Left hindlimb (tissue), 1 donor: ENCODE measurements at regions not wholly inside any gene's neighbourhood (a gene's known extent, or its start where the extent isn't known, plus 50 kb on each side); places are given as distances from the start of the nearest gene placed in this dataset.

Experiments used
- DNase-seq: peaks from one replicate; pipeline ENCODE4 v3.0.0-alpha.2; 2018

DNA sequence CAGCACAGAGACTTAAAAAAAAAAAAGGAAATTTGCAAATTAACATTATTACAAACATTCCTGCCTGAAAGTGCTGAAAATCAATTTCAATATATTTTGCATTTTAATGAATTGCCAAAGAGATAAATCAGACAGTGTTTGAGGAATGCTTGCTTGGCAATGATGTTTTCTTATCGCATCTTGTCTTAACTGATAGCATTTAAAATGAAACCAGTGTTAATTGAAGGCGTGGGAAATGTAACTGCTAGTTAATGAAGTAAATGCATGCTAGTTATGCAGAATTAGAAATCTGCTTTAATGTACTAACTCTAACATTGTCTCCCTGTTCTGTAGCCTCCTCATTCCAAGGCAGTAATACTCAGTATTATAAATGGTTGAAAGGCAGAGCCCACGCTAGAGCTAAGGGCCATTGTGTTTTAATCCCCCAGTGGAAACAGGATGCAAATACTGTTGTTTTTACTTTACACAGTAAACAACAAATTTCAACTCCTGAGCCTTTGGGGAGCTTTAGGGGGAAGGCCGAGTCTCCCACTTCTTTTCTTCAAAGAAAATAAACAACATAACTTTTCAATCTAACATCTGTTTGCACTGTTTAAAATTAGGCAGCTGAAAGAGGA, 586.9 kb downstream of the TLE4 start:
- no peak for DNase-seq

DNA sequence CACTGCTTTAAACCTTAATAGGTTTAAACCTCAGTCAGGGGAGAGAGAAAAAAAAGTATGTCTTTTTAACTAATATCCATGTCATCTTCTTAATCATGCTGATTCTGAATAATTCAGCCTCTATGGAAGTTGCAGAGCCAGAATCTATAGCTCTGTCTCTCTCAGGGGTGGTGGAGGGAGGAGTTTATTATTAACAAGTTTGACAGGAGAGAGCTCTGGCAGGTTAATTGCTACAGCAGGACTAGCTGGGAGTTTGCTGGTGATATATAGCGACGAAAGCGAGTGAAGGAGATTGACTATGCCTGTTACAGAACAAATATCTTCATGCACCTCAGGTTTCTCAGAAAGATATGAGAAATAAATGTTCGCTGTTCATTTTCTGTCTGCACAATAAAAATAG, 586.4 kb downstream of the TLE4 start:
- no peak for DNase-seq

DNA sequence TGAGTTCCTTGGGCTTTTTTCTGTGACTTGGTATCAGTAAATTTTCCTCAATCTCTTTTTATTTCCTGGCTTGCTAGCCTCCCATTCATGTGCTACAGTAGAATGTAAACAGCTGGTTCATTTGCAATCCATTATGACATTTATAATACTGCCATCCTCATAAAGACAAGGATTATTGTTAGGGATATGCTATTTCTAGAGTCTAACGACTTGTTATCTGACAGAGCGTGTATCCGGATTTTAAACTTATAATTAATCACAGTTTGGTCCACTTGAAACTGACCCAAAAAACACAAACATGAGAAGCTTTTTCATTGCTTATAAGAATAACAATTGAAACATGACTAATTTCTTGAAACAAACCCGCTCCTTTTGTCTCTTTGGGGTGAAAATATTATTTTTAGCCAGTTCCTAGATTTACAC, 585.8 kb downstream of the TLE4 start:
- no peak for DNase-seq

GRCh38 chr9:80156756-80157472, 585.1 kb downstream of the TLE4 start:
- no peak for DNase-seq

GRCh38 chr9:80156262-80156661, 584.5 kb downstream of the TLE4 start:
- DNase-seq: no peak

- DNase-seq: no peak
Measured at GRCh38 chr9:80147866-80148265, 576.1 kb downstream of the TLE4 start.

GRCh38 chr9:80146466-80146865, 574.7 kb downstream of the TLE4 start:
- DNase-seq: no peak

GRCh38 chr9:80144856-80145255, 573.1 kb downstream of the TLE4 start:
- no peak for DNase-seq

- DNase-seq: no peak
Measured at GRCh38 chr9:80144406-80144805, 572.6 kb downstream of the TLE4 start.

- DNase-seq: no peak
Measured at GRCh38 chr9:80143899-80144298, 572.1 kb downstream of the TLE4 start.

DNA sequence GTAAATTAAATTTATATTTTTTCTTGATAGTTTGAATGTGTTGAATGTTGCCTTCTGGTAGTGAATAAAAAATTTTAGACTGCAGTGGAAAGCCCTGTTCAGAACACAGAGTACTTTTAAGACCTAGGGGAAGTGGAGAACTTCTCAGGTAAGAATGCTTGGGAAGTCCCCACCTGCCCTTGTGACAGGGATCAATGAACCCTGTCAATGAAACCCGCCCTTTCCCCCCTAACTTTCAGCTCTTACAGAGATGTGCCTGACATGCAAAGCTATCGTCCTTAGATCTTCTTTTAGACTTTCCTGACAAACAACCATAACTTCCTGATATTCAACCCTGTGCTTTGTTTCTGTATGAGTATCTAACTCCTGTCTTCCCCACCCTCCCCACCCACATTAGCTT, 562.7 kb downstream of the TLE4 start:
- DNase-seq: no peak

DNA sequence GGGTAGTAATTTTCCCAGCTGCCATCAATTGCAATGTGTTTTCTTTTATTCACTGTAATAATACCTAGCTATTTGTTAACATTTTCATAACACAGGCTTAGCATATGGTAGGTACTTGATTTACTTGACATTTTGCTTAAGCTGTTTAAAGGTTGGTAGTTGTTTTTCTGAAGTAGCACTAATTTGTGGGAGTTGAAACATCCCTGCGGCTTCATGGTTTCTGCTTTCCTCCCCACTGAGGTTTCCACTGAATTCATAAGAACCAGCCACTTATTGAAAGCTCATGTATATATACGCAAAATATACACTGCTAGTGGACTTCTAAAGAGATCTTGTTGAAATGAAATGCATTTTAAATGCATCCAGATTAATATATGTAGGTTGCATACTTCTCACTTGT, 559.9 kb downstream of the TLE4 start:
- DNase-seq: no peak

DNA sequence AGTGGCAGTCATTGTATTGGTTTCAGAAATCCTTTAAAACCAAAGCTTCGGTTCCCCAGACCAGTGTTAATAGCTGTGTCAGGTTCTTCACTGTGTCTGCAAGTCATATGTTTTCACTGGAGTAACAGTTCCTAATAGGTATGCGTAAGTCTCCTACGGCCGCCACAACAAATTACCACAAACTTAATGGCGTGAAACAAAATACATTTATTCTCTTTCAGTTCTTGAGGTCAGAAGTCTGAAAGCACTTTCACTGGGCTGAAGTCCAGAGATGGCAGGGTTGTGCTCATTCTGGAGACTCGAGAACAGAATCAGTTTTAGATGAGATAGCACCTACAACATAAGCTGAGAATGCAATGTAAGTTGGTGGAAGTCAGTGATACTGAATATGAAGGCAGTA, 556.2 kb downstream of the TLE4 start:
- no peak for DNase-seq

DNA sequence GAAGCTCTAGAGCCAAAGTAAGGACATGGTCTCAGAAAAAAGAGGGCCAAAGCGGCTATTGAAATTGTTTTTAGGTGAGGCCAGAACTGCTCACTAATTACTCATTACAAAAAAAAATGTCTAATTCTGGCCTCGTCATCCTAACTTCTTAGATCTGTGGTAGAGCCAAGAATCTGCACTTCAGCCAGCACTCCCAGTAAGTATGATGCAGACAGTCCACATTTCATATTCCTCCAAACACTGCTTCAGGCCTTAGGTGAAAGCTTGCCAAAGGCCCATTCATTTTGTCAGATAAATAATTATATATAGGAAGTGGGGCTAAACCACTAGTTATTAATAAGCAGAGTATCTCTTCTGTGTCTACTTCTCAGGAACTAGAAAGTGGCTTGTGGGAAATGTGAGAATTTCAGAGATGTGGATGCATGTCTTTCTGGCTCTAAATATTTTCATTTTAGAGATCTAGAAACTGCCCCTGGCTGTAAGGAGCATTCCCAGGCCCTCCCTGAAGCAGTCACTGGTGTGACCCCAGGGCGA, 554.0 kb downstream of the TLE4 start:
- DNase-seq: no peak

- DNase-seq: no peak
Measured at GRCh38 chr9:80117031-80117430, 545.3 kb downstream of the TLE4 start.

DNA sequence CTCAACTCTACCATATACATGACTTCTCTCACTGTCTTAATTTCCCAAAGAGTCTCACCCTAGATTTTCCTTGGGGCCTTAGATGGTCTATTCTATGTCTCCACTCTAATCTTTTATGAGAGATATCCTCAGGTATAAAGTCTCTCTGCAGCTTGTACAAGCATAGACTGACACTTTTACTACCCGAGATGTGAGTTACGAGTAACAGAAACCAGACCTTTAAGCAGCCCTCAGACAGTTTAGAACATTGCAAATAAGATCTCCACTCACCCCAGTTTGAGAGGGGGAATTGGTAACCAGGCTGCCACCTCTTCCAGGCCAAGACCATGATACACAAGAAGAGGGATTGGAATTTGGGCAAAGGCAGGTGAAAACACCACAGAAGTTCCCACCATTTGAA, 542.5 kb downstream of the TLE4 start:
- DNase-seq: no peak

DNA sequence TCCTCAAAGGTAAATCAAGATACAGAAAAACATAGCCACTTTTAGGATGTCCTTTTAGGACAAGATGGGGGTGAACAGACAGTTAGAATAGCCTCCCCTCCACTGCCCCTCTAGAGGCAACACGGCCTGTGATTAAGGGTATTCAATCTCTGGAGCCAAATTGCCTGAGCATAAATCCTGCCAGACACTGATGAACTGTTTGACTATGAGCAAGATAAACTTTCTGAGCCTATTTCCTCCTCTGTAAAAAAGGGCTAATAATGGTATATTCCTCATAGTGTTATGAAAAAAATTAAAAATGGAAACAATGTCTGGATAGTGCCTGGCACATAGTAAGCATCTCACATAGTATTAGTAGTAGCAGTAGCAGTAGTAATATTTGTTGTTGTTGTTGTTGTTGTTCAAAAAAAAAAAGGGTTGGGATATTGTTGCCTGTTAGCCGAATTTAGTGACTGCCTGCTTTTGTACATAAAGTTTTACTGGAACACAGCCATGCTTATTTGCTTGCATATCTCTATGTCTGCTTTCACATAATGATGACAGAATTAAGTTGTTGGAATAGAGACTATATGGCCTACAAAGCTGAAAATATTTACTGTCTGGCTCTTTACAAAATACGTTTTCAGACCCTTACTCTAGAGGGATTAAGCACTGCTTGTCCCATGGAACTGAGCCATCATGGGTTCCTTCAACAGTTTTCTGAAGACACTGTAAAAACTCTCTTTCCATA, 536.3 kb downstream of the TLE4 start:
- DNase-seq: no peak

DNA sequence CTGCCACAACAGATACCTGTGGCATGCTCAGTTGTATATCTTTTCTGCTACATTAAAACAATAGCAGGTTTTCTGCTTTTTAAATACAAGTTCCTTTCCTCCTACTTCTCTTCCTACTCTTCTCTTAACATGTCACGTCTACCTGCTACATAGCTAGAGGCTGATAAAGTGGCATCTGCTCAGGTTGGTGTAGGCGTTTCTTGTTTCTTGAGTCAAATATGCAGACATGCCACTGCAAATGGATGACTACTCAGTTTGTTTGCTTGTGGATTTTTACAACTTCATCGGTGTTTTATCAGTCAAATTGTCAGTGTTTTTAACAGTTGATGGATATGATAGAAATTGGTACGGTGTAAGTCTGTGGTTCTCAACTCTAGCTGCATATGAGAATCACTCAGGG, 525.7 kb downstream of the TLE4 start:
- no peak for DNase-seq

- DNase-seq: no peak
Measured at GRCh38 chr9:80094176-80094771, 522.5 kb downstream of the TLE4 start.

- no peak for DNase-seq
Measured at GRCh38 chr9:80093695-80094094, 521.9 kb downstream of the TLE4 start.

GRCh38 chr9:80091526-80091925, 519.8 kb downstream of the TLE4 start:
- DNase-seq: no peak

GRCh38 chr9:80090317-80090716, 518.6 kb downstream of the TLE4 start:
- DNase-seq: no peak

DNA sequence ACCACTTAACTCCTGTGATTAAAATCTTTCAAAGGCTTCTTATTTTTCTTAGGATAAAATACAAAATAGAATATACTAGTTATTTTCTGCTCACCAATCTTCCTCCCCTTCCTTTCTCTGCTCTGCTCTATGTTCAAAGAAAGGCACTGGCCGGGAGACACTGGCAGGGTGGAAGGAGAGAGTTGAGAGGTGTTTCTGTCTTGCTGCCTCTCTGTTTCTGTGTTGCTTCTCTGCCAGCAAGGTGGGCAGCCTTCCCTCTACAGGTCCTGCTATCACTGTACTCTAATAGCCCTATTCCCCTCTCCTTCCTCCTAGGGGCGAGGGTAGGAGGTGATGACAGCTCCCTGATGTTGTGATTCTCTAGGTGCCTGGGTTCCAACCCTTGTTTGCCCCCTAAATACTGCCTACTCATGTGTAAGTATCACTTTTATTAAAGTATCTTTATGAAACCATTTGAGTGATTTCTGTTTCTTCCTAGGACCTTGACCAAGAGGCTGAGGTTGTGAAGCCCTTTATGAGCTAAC, 515.1 kb downstream of the TLE4 start:
- no peak for DNase-seq
